ENCODE measurements at regions not wholly inside any gene's neighbourhood (a gene's known extent, or its start where the extent isn't known, plus 50 kb on each side); places are given as distances from the start of the nearest gene placed in this dataset.

GRCh38 chr1:17966341-17966740 lies 141.3 kb upstream of the IGSF21 start:
- TF ChIP-seq CTCF (IDR thresholded peaks at IDR 0.05; ENCODE audit: insufficient read depth, low read length) (no peak), SPI1 (IDR thresholded peaks at IDR 0.05; ENCODE audit: borderline replicate concordance, low read depth) (no peak)
